ENCODE measurements at regions not wholly inside any gene's neighbourhood (a gene's known extent, or its start where the extent isn't known, plus 50 kb on each side); places are given as distances from the start of the nearest gene placed in this dataset.
"Not testable (repeated sequence)": the region's sequence is repeated elsewhere in the genome, so short reads cannot be mapped to it uniquely, and the experiment has no call there.

- DNase-seq, result no peak
- intact Hi-C loops (cut with DNase I), result no loop called here
Measured at GRCh38 chr10:8638088-8638672, 583.7 kb downstream of the GATA3 start.

- DNase-seq, result no peak
- intact Hi-C loops (cut with DNase I), result no loop called here
Measured at GRCh38 chr10:8639486-8640185, 585.1 kb downstream of the GATA3 start.

DNA sequence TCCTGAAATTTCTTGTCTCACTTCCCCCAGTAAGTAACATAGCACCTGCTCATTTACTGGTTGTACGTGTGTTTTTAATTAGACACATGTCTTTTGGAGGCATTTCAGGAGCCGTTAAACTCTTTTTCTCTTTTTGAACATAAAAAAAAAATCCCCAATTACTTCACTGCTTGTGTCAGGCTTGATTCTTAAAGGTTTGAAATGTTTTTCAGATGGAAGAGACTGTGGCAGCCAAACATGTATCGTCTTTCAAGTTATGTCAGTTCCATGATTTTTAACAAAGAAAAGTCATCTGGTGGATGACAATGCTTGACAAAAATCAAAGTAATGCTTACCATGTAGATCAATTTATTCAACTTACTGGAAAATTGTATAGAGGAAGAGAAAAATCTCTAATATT lies 585.8 kb downstream of the GATA3 start:
- DNase-seq, result no peak
- intact Hi-C loops (cut with DNase I), result no loop called here

- intact Hi-C loops (cut with DNase I), result no loop called here
- DNase-seq, result no peak
Measured at GRCh38 chr10:8640878-8641277, 586.4 kb downstream of the GATA3 start.

GRCh38 chr10:8656261-8656660 lies 601.8 kb downstream of the GATA3 start:
- intact Hi-C loops (cut with DNase I), result no loop called here
- no peak for DNase-seq

GRCh38 chr10:8659982-8660381 lies 605.5 kb downstream of the GATA3 start:
- DNase-seq, result no peak

GRCh38 chr10:8661886-8662285 lies 607.4 kb downstream of the GATA3 start:
- no peak for DNase-seq
- intact Hi-C loops (cut with DNase I), result no loop called here

More at GRCh38 chr10:8659982-8660381, 605.5 kb downstream of the GATA3 start:
- intact Hi-C loops (cut with DNase I), result no loop called here

- no peak for DNase-seq
- intact Hi-C loops (cut with DNase I), result no loop called here
Measured at GRCh38 chr10:8663131-8663530, 608.6 kb downstream of the GATA3 start.

- DNase-seq, result no peak
- intact Hi-C loops (cut with DNase I), result no loop called here
Measured at GRCh38 chr10:8665322-8665721, 610.8 kb downstream of the GATA3 start.

- DNase-seq, result no peak
- intact Hi-C loops (cut with DNase I), result no loop called here
Measured at GRCh38 chr10:8670461-8670860, 616.0 kb downstream of the GATA3 start.

GRCh38 chr10:8674230-8674629 lies 619.7 kb downstream of the GATA3 start:
- DNase-seq, result no peak
- intact Hi-C loops (cut with DNase I), result no loop called here

- no peak for DNase-seq
- intact Hi-C loops (cut with DNase I), result no loop called here
Measured at GRCh38 chr10:8677642-8678041, 623.2 kb downstream of the GATA3 start.

GRCh38 chr10:8684916-8685315 lies 630.4 kb downstream of the GATA3 start:
- DNase-seq; intact Hi-C loops (cut with DNase I): not testable (repeated sequence)

DNA sequence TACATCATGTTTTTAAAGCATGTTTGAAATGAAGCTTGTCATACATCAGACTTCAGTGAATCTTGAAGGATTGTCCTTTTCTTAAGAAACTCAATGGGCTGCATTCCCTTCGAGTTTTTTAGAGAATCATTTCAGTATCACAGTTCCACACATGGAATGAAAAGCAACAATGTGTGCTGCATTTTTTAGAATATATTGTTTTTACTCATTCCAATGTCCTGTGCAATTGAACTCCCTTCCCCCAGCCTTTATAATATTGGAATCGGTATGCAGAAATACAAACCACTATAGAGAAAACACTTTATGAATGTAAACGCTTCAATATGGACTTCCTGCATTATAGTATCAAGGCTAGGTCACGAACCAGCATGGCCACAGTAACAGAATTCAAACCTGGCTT lies 634.4 kb downstream of the GATA3 start:
- intact Hi-C loops (cut with DNase I), result no loop called here
- DNase-seq, result no peak

GRCh38 chr10:8691498-8692017 lies 637.1 kb downstream of the GATA3 start:
- intact Hi-C loops (cut with DNase I), result no loop called here
- peak in 1 of 10 donors; percentile 14 for DNase-seq

DNA sequence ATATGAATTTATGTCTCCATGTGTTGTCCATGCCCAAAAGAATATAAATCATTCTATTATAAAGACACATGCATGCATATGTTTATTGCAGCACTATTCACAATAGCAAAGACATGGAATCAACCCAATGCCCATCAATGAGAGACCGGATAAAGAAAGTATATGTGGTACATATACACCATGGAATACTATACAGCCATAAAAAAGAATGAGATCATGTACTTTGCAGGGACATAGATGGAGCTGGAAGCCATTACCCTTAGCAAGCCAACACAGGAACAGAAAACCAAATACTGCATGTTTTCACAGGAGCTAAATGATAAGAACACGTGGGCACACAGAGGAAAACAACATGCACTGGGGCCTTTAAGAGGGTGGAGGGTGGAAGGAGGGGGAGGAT lies 639.1 kb downstream of the GATA3 start:
- intact Hi-C loops (cut with DNase I), result not testable (repeated sequence)

DNA sequence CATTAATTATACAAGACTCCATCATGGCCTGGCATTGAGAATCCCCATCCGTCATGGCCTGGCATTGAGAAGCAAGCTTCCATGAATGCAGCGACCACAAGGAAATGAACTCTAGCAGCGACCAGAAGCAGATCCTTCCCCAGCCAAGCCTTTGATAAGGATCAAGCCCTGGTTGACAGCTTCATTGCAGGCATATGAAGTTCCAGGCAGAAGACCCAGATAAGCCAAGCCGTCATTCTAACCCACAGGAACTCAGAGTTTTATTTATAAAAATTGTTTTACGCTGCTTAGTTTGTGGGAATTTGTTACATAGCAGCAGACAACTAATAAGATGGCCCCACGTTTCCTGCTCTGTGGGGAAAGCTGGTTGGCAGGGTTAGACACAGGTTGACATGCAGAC lies 642.3 kb downstream of the GATA3 start:
- intact Hi-C loops (cut with DNase I), result no loop called here
- DNase-seq, result no peak

More for the DNA sequence above, 639.1 kb downstream of the GATA3 start:
- not testable (repeated sequence) for DNase-seq

GRCh38 chr10:8700689-8701088 lies 646.2 kb downstream of the GATA3 start:
- intact Hi-C loops (cut with DNase I), result no loop called here
- no peak for DNase-seq

- intact Hi-C loops (cut with DNase I), result no loop called here
- no peak for DNase-seq
Measured at GRCh38 chr10:8702181-8702580, 647.7 kb downstream of the GATA3 start.

- DNase-seq, result no peak
- intact Hi-C loops (cut with DNase I), result no loop called here
Measured at GRCh38 chr10:8705415-8705814, 650.9 kb downstream of the GATA3 start.

- DNase-seq, result no peak
- intact Hi-C loops (cut with DNase I), result no loop called here
Measured at GRCh38 chr10:8712656-8713055, 658.2 kb downstream of the GATA3 start.

DNA sequence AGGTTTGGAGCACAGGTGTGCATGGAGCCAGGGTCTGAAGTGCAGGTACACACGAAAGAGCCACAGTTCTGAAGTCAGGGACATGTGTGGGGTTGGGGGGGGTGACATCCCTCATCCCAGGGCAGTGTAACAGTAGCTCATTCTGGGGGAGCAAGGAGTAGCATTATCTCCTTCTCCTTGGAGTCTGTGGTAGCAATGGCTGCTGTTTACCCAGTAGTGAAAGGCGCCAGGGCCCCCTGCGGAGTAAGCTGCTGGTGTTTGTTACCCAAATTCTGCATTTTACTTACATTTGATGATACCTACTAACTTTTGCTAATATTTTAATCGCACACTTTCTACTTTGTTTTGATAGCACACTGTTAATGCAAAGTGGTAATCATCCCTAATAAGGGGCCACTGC lies 665.5 kb downstream of the GATA3 start:
- intact Hi-C loops (cut with DNase I), result no loop called here
- no peak for DNase-seq

Measured in posterior cingulate gyrus (tissue), 11 donors.